Keratinocyte (primary cell): ENCODE measurements at regions not wholly inside any gene's neighbourhood (a gene's known extent, or its start where the extent isn't known, plus 50 kb on each side); places are given as distances from the start of the nearest gene placed in this dataset.

Source experiments
- DNase-seq: peaks from one replicate; pipeline ENCODE4 v3.0.0-alpha.2; 2011; ENCODE audit warnings: low read depth, missing footprints, low spot score
- FAIRE-seq: peaks from 2 replicates; lab custom pipeline; 2011; peaks lifted over from hg19 to GRCh38; lab: Jason Lieb, UNC
- H2AFZ ChIP-seq: 2 replicates; pipeline ENCODE4 v1.6.0; 2012; ENCODE audit warnings: low read length, control low read depth, inconsistent platforms; ENCODE audit not compliant: control insufficient read depth
- H3K27ac ChIP-seq: 2 replicates; pipeline ENCODE4 v1.5.1; 2011; ENCODE audit warnings: low read length; ENCODE audit not compliant: control insufficient read depth, insufficient read depth
- H3K27me3 ChIP-seq: 3 replicates; pipeline ENCODE4 v1.6.0; 2011; ENCODE audit warnings: low read length; ENCODE audit not compliant: control insufficient read depth, insufficient read depth; ENCODE audit errors: extremely low read depth
- H3K36me3 ChIP-seq, 2 experiments: 2 replicates in 1 of 2; 3 replicates in 1 of 2; pipeline ENCODE4 v1.5.1; 2011; ENCODE audit warnings: low read length in 2 of 2, mild to moderate bottlenecking in 1 of 2; ENCODE audit not compliant: control insufficient read depth in 2 of 2, insufficient read depth in 2 of 2; ENCODE audit errors: extremely low read depth in 1 of 2
- H3K4me1 ChIP-seq: 3 replicates; pipeline ENCODE4 v1.5.1; 2011; ENCODE audit warnings: low read length; ENCODE audit not compliant: control insufficient read depth, insufficient read depth; ENCODE audit errors: extremely low read depth
- H3K4me2 ChIP-seq: 3 replicates; pipeline ENCODE4 v1.6.0; 2011; ENCODE audit warnings: low read depth, low read length; ENCODE audit not compliant: control insufficient read depth, insufficient read depth; ENCODE audit errors: extremely low read depth
- H3K4me3 ChIP-seq, 3 experiments: fragments of 200-600 bp in 1 of 3; sonication (generic) in 1 of 3; 2 replicates in 2 of 3; 3 replicates in 1 of 3; pipeline ENCODE4 v1.5.1; 2011 to 2016; ENCODE audit warnings: low read length in 3 of 3, mild to moderate bottlenecking in 3 of 3, control low read depth in 2 of 3, inconsistent platforms in 1 of 3, low read depth in 1 of 3, mixed read lengths in 1 of 3, mixed run types in 1 of 3, moderate library complexity in 1 of 3; ENCODE audit not compliant: control insufficient read depth in 2 of 3, insufficient read depth in 2 of 3; ENCODE audit errors: extremely low read depth in 1 of 3
- H3K79me2 ChIP-seq: 2 replicates; pipeline ENCODE4 v1.6.0; 2012; ENCODE audit warnings: low read length; ENCODE audit not compliant: control insufficient read depth, insufficient read depth
- H3K9ac ChIP-seq: 3 replicates; pipeline ENCODE4 v1.6.0; 2011; ENCODE audit warnings: low read length; ENCODE audit not compliant: control insufficient read depth, insufficient read depth; ENCODE audit errors: extremely low read depth
- H3K9me1 ChIP-seq: 3 replicates; pipeline ENCODE4 v1.6.0; 2011; ENCODE audit warnings: low read length; ENCODE audit not compliant: control insufficient read depth, insufficient read depth; ENCODE audit errors: extremely low read depth
- H3K9me3 ChIP-seq: 2 replicates; pipeline ENCODE4 v1.5.1; 2012; ENCODE audit warnings: low read depth, low read length; ENCODE audit not compliant: control insufficient read depth
- H4K20me1 ChIP-seq: 3 replicates; pipeline ENCODE4 v1.6.0; 2011; ENCODE audit warnings: low read length; ENCODE audit not compliant: control insufficient read depth, insufficient read depth; ENCODE audit errors: extremely low read depth
- CTCF ChIP-seq, 3 experiments: IDR thresholded peaks in 1 of 3; conservative IDR thresholded peaks in 1 of 3; optimal IDR thresholded peaks in 1 of 3; 2 replicates in 2 of 3; 3 replicates in 1 of 3; pipeline versions ENCODE3 to v1.5.1; 2011; ENCODE audit warnings: low read length in 3 of 3, mild to moderate bottlenecking in 3 of 3, moderate library complexity in 2 of 3, control low read depth in 1 of 3, inconsistent platforms in 1 of 3; ENCODE audit not compliant: insufficient read depth in 2 of 3; ENCODE audit errors: extremely low read depth in 1 of 3
- EZH2 ChIP-seq: IDR thresholded peaks from one replicate; pipeline ENCODE4 v1.6.1; 2012; ENCODE audit warnings: inconsistent platforms, mild to moderate bottlenecking, low read length, moderate library complexity
- dilution Hi-C: fragments of 300-500 bp; cut with MboI; formaldehyde crosslinking; loops from one replicate; pipeline ENCODE4 v1.7.0; 2020; ENCODE audit warnings: low sequenced_read_pairs; ENCODE audit not compliant: extremely low pct_ligation_motif_present

GRCh38 chr1:230519246-230519645 lies 93.1 kb upstream of the PGBD5 start:
- H3K9ac ChIP-seq, result no peak overlapping the region
- H3K36me3 ChIP-seq, result no peaks in the 10 kb centered on the region
- H3K79me2 ChIP-seq, result no peaks in the 10 kb centered on the region
- TF ChIP-seq EZH2 (no peak), CTCF (optimal IDR thresholded peaks at IDR 0.05 in 1 of 3, IDR thresholded peaks at IDR 0.05 in 1 of 3, conservative IDR thresholded peaks at IDR 0.05 in 1 of 3; ENCODE audit: extremely low read depth in 1 of 3, insufficient read depth in 2 of 3, low read length in 3 of 3) (no peak)
- dilution Hi-C loops, result no loop called here
- no peak for DNase-seq
- H4K20me1 ChIP-seq, result no peaks in the 10 kb centered on the region
- H3K4me3 ChIP-seq, result no peak overlapping the region
- no peak overlapping the region for H2AFZ ChIP-seq
- no peaks in the 10 kb centered on the region for H3K9me3 ChIP-seq
- H3K27me3 ChIP-seq, result peaks cover 33% of the 10 kb centered on the region
- no peak for FAIRE-seq
- H3K4me1 ChIP-seq, result no peaks in the 10 kb centered on the region
- H3K9me1 ChIP-seq, result no peaks in the 10 kb centered on the region
- H3K4me2 ChIP-seq, result no peak overlapping the region
- H3K27ac ChIP-seq, result no peak overlapping the region

GRCh38 chr1:230518511-230518910 lies 92.4 kb upstream of the PGBD5 start:
- Histone ChIP-seq H3K27ac (no peak overlapping the region), H2AFZ (no peak overlapping the region), H3K9me3 (no peaks in the 10 kb centered on the region), H3K9ac (no peak overlapping the region), H3K36me3 (no peaks in the 10 kb centered on the region), H4K20me1 (no peaks in the 10 kb centered on the region), H3K4me2 (no peak overlapping the region), H3K4me3 (no peak overlapping the region), H3K9me1 (no peaks in the 10 kb centered on the region), H3K27me3 (peaks cover 39% of the 10 kb centered on the region), H3K79me2 (no peaks in the 10 kb centered on the region), H3K4me1 (no peaks in the 10 kb centered on the region)
- no peak for DNase-seq
- no peak for FAIRE-seq
- no peak for TF ChIP-seq EZH2
- dilution Hi-C loops, result no loop called here

GRCh38 chr1:230517786-230518185 lies 91.7 kb upstream of the PGBD5 start:
- DNase-seq (no peak), FAIRE-seq (no peak)
- no peaks in the 10 kb centered on the region for H3K36me3 ChIP-seq
- H3K9me3 ChIP-seq, result no peaks in the 10 kb centered on the region
- H3K27me3 ChIP-seq, result peaks cover 40% of the 10 kb centered on the region
- no peaks in the 10 kb centered on the region for H3K79me2 ChIP-seq
- H4K20me1 ChIP-seq, result no peaks in the 10 kb centered on the region
- H3K4me1 ChIP-seq, result no peaks in the 10 kb centered on the region
- H3K9me1 ChIP-seq, result no peaks in the 10 kb centered on the region
- H3K9ac ChIP-seq, result no peak overlapping the region
- no peak overlapping the region for H2AFZ ChIP-seq
- H3K4me3 ChIP-seq, result no peak overlapping the region
- no peak overlapping the region for H3K4me2 ChIP-seq
- dilution Hi-C loops, result no loop called here
- H3K27ac ChIP-seq, result no peak overlapping the region
- no peak for TF ChIP-seq EZH2
- no peak for TF ChIP-seq CTCF (optimal IDR thresholded peaks at IDR 0.05 in 1 of 3, IDR thresholded peaks at IDR 0.05 in 1 of 3, conservative IDR thresholded peaks at IDR 0.05 in 1 of 3; ENCODE audit: extremely low read depth in 1 of 3, insufficient read depth in 2 of 3, low read length in 3 of 3)
